HFFc6 (cell line): ENCODE measurements at regions not wholly inside any gene's neighbourhood (a gene's known extent, or its start where the extent isn't known, plus 50 kb on each side); places are given as distances from the start of the nearest gene placed in this dataset.

Source experiments
- DNase-seq: peaks from one replicate; pipeline ENCODE4 v3.0.0-alpha.2; 2018
- H3K27ac Mint-ChIP-seq: 2 replicates; pipeline ENCODE4 v1.8.0; 2020; ENCODE audit warnings: mild to moderate bottlenecking, mixed read lengths
- H3K27me3 Mint-ChIP-seq: 2 replicates; pipeline ENCODE4 v1.8.0; 2021; ENCODE audit warnings: mild to moderate bottlenecking, moderate library complexity, mixed read lengths; ENCODE audit not compliant: insufficient read depth
- H3K36me3 Mint-ChIP-seq: 2 replicates; pipeline ENCODE4 v1.8.0; 2021; ENCODE audit warnings: low read depth, mixed read lengths
- H3K4me1 Mint-ChIP-seq: 2 replicates; pipeline ENCODE4 v1.8.0; 2020; ENCODE audit warnings: low read depth, mixed read lengths
- H3K4me3 Mint-ChIP-seq: 2 replicates; pipeline ENCODE4 v1.8.0; 2020; ENCODE audit warnings: mild to moderate bottlenecking, moderate library complexity, mixed read lengths
- H3K9me3 Mint-ChIP-seq: 2 replicates; pipeline ENCODE4 v1.8.0; 2020; ENCODE audit warnings: mild to moderate bottlenecking, mixed read lengths
- TF ChIP-seq, protein P1 (sequence below): fragments of 200-600 bp; sonication (generic); IDR thresholded peaks from 2 replicates; pipeline ENCODE4 v1.5.0; 2021; ENCODE audit warnings: antibody characterized with exemption, mild to moderate bottlenecking

DNA sequence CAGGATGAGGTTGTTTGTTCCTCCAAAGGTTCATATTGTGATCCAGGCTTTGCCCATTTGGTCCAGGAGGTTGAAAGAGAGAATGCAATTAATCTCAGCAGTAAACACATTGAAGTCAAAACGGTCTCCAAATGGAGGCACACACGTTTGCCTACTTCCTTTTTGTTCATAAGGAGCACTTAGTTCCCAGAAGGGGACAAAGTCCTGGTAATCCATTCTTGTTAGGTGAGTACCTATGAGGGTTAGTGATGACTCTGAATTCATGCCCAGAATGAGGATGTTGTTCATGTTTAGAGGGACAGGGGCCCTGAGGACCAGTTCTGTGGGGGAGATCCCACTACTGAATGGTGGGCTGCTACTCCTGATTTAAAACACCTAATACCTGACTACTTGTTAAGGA is 177.7 kb downstream of the ALDH1A2 start:
- H3K4me1 Mint-ChIP-seq, result peaks cover 23% of the 10 kb centered on the region
- peaks cover 10% of the 10 kb centered on the region for H3K36me3 Mint-ChIP-seq
- H3K27ac Mint-ChIP-seq, result no peak overlapping the region
- H3K9me3 Mint-ChIP-seq, result peaks cover 17% of the 10 kb centered on the region
- H3K4me3 Mint-ChIP-seq, result no peak overlapping the region
- H3K27me3 Mint-ChIP-seq, result peaks cover 4% of the 10 kb centered on the region; the same call in 1 of the 2 replicates
- TF ChIP-seq, protein P1, sequence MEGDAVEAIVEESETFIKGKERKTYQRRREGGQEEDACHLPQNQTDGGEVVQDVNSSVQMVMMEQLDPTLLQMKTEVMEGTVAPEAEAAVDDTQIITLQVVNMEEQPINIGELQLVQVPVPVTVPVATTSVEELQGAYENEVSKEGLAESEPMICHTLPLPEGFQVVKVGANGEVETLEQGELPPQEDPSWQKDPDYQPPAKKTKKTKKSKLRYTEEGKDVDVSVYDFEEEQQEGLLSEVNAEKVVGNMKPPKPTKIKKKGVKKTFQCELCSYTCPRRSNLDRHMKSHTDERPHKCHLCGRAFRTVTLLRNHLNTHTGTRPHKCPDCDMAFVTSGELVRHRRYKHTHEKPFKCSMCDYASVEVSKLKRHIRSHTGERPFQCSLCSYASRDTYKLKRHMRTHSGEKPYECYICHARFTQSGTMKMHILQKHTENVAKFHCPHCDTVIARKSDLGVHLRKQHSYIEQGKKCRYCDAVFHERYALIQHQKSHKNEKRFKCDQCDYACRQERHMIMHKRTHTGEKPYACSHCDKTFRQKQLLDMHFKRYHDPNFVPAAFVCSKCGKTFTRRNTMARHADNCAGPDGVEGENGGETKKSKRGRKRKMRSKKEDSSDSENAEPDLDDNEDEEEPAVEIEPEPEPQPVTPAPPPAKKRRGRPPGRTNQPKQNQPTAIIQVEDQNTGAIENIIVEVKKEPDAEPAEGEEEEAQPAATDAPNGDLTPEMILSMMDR, result no peak
- DNase-seq, result no peak

DNA sequence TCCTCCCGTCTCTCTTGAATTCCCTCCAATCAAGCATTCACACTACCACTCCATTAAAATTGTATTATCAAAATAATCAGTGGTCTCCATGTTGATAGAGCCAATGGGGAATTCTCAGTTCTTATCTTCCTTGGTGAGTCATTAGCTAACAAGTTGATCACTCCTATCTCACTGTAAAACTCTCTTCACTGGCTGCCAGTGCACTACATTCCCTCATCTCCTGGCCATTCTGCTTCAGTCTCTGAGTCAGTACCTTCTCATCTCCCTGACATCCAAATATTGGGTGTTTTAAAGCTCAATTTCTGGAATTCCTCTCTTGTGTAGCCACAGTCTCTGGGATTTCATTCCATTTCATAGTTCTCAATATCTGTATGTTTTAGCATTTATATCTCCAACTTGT is 175.2 kb downstream of the ALDH1A2 start:
- Mint-ChIP-seq H3K9me3 (peaks cover 20% of the 10 kb centered on the region), H3K27me3 (no peaks in the 10 kb centered on the region), H3K36me3 (peaks cover 10% of the 10 kb centered on the region), H3K4me3 (no peak overlapping the region), H3K27ac (peak overlapping the region; percentile 57), H3K4me1 (peaks cover 17% of the 10 kb centered on the region)
- peak; percentile 70 for DNase-seq
- TF ChIP-seq, protein P1, result no peak

DNA sequence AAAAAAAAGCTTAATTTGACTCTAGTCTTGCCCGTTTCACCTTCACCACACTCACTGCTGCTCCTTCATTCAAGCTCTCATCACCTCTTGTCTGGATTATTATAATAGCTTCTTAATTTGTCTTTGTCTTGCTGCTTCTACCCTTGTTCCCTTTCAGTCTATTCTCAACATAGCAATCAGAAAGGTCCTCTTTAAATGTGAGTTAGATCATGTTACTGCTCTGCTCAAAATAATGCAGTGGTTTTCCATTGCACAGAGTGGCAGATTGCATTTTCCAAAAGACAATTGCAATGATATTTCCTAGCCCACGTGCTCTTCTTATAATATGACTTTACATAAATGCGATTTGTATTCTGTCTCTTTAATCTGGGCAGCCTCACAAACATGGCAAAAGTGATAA is 174.6 kb downstream of the ALDH1A2 start:
- H3K27me3 Mint-ChIP-seq, result no peaks in the 10 kb centered on the region
- H3K4me1 Mint-ChIP-seq, result peaks cover 17% of the 10 kb centered on the region
- H3K27ac Mint-ChIP-seq, result 0 out of 2 replicates have a peak overlapping the region, but pooled peaks have one; percentile 57
- H3K9me3 Mint-ChIP-seq, result peaks cover 20% of the 10 kb centered on the region
- H3K36me3 Mint-ChIP-seq, result peaks cover 10% of the 10 kb centered on the region
- TF ChIP-seq, protein P1, result no peak
- H3K4me3 Mint-ChIP-seq, result no peak overlapping the region
- no peak for DNase-seq

DNA sequence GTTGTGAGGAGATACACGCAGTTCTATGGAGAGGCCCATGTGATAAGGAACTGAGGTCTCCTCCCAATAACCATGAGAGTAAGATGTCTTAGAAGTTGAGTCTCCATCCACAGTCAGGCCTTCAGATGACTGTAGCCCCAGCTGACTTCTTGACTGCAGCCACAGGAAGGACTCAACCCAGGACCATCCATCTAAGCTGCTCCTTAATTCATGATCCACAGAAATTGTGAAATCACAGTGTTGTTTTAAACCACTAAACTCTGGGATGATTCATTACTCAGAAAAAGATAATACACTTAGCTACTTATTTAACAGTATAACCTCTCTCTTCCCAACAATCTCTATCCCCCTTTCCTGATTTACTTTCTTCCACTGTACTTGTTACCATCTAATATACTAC is 173.3 kb downstream of the ALDH1A2 start:
- Mint-ChIP-seq H3K36me3 (peaks cover 10% of the 10 kb centered on the region), H3K9me3 (peaks cover 20% of the 10 kb centered on the region), H3K27ac (no peak overlapping the region), H3K4me3 (no peak overlapping the region), H3K27me3 (no peaks in the 10 kb centered on the region; the same call in 1 of the 2 replicates), H3K4me1 (peaks cover 17% of the 10 kb centered on the region)
- DNase-seq, result peak; percentile 43
- TF ChIP-seq, protein P1, result no peak

DNA sequence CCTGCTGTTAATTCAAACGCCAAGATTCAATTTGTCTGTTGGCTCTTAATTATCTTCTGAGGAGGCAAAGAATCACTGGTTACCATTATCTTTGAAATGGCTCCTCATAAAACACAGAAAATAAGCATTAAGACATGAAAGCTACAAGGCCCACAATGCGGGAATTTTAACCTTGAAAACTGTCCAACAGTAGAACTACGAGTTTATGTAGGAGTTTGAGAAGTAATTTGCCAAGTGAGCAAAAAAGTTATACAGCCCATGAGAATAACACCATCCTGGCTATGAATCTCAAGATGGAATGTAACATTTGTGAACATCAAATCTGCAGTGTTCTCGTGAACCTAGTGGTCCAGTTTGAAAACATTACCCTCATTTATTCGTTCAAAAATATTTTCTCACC is 172.5 kb downstream of the ALDH1A2 start:
- H3K4me1 Mint-ChIP-seq, result peaks cover 17% of the 10 kb centered on the region
- TF ChIP-seq, protein P1, result no peak
- peaks cover 2% of the 10 kb centered on the region; the same call in 1 of the 2 replicates for H3K27me3 Mint-ChIP-seq
- no peak overlapping the region for H3K4me3 Mint-ChIP-seq
- DNase-seq, result no peak
- peaks cover 10% of the 10 kb centered on the region for H3K36me3 Mint-ChIP-seq
- no peak overlapping the region for H3K27ac Mint-ChIP-seq
- H3K9me3 Mint-ChIP-seq, result peaks cover 20% of the 10 kb centered on the region

DNA sequence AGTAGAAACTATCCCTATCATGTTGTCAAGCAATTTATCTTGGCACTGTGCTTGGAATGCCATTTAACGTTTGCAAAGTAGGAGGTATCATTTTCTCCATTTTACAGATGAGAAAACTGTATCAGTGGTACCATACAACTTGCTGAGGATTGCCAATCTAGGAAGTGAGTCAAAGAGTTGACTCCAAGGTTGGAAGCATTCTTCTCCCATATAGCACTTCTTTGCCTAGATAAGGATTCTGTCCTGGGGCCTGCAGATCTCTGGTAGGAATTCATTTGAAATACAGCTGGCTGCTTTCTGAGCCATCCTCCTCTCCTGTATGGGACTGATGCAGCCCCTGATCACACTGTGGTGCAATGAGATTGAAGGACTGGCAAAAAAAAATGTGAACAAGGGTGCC is 170.2 kb downstream of the ALDH1A2 start:
- Mint-ChIP-seq H3K4me1 (peaks cover 10% of the 10 kb centered on the region), H3K27ac (no peak overlapping the region), H3K36me3 (peaks cover 10% of the 10 kb centered on the region), H3K27me3 (peaks cover 2% of the 10 kb centered on the region; the same call in 1 of the 2 replicates), H3K4me3 (no peak overlapping the region), H3K9me3 (peaks cover 20% of the 10 kb centered on the region)
- DNase-seq, result no peak
- TF ChIP-seq, protein P1, result no peak
